ENCODE measurements at regions not wholly inside any gene's neighbourhood (a gene's known extent, or its start where the extent isn't known, plus 50 kb on each side); places are given as distances from the start of the nearest gene placed in this dataset.
"Not testable (repeated sequence)": the region's sequence is repeated elsewhere in the genome, so short reads cannot be mapped to it uniquely, and the experiment has no call there.

DNA sequence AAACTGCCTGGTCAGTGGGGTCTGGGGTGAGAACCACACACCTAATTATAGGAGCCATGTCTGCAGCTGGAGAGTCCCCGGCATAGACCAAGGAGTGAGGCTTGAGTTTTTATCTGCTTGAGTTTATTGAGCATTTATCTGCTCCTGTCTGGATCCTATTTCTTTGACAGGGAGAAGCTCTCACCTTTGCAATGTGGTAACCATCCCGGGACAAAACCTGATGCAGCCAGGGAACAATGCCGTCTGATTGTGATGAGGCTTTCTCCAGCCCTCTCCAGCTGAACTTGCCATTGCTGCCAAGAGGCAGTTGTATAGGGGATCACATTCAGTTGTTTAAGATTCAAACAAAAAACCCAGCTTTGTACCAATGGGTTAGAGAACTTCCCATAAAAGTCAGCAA is 324.4 kb downstream of the TSN start:
- no peak overlapping the region for H3K4me3 ChIP-seq (ENCODE audit: low read length)
- no peak for TF ChIP-seq ZNF274 (IDR thresholded peaks at IDR 0.05; ENCODE audit: low read depth, low read length)

- no peak overlapping the region for H3K4me3 ChIP-seq (ENCODE audit: low read length)
- TF ChIP-seq ZNF274 (IDR thresholded peaks at IDR 0.05; ENCODE audit: low read depth, low read length) = no peak
These were observed 324.9 kb downstream of the TSN start for GRCh38 chr2:122080316-122080715.

- no peak overlapping the region for H3K4me3 ChIP-seq (ENCODE audit: low read length)
- no peak for TF ChIP-seq ZNF274 (IDR thresholded peaks at IDR 0.05; ENCODE audit: low read depth, low read length)
These were observed 325.4 kb downstream of the TSN start for GRCh38 chr2:122080871-122081270.

- no peak overlapping the region for H3K4me3 ChIP-seq (ENCODE audit: low read length)
- TF ChIP-seq ZNF274 (IDR thresholded peaks at IDR 0.05; ENCODE audit: low read depth, low read length) = no peak
These were observed 326.3 kb downstream of the TSN start for GRCh38 chr2:122081751-122082150.

- no peak overlapping the region for H3K4me3 ChIP-seq (ENCODE audit: low read length)
- no peak for TF ChIP-seq ZNF274 (IDR thresholded peaks at IDR 0.05; ENCODE audit: low read depth, low read length)
These were observed 328.0 kb downstream of the TSN start for GRCh38 chr2:122083256-122084048.

GRCh38 chr2:122085672-122086071 is 330.2 kb downstream of the TSN start:
- not testable (repeated sequence) for H3K4me3 ChIP-seq (ENCODE audit: low read length)

GRCh38 chr2:122094557-122094956 is 339.1 kb downstream of the TSN start:
- no peak for TF ChIP-seq ZNF274 (IDR thresholded peaks at IDR 0.05; ENCODE audit: low read depth, low read length)

GRCh38 chr2:122096761-122097160 is 341.3 kb downstream of the TSN start:
- no peak overlapping the region for H3K4me3 ChIP-seq (ENCODE audit: low read length)
- no peak for TF ChIP-seq ZNF274 (IDR thresholded peaks at IDR 0.05; ENCODE audit: low read depth, low read length)

More at GRCh38 chr2:122094557-122094956, 339.1 kb downstream of the TSN start:
- no peak overlapping the region for H3K4me3 ChIP-seq (ENCODE audit: low read length)

DNA sequence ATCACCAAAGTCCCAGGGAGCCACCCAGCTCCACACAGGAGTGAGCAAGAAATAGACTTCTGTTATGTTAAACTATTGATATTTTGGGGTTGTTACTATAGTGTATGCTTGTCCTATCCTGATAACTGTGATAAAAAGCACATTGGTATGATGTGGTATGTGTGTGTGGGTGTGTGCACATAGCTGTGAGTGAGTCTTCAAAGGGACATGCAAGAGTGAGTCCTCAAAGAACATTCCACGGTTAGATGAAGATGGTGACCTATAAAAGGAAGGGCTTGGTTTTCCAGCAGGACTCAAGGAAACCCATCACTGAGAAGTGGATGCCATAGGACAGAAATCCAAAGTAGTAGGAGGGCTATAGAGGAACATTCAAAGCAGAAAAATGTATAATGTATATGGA is 342.9 kb downstream of the TSN start:
- no peak for TF ChIP-seq ZNF274 (IDR thresholded peaks at IDR 0.05; ENCODE audit: low read depth, low read length)
- H3K4me3 ChIP-seq (ENCODE audit: low read length) = no peak overlapping the region

- no peak overlapping the region for H3K4me3 ChIP-seq (ENCODE audit: low read length)
- no peak for TF ChIP-seq ZNF274 (IDR thresholded peaks at IDR 0.05; ENCODE audit: low read depth, low read length)
These were observed 344.9 kb downstream of the TSN start for GRCh38 chr2:122100346-122100745.

- H3K4me3 ChIP-seq (ENCODE audit: low read length) = no peak overlapping the region
- no peak for TF ChIP-seq ZNF274 (IDR thresholded peaks at IDR 0.05; ENCODE audit: low read depth, low read length)
These were observed 345.3 kb downstream of the TSN start for GRCh38 chr2:122100756-122101155.

- no peak overlapping the region for H3K4me3 ChIP-seq (ENCODE audit: low read length)
- no peak for TF ChIP-seq ZNF274 (IDR thresholded peaks at IDR 0.05; ENCODE audit: low read depth, low read length)
These were observed 345.9 kb downstream of the TSN start for GRCh38 chr2:122101319-122101718.

DNA sequence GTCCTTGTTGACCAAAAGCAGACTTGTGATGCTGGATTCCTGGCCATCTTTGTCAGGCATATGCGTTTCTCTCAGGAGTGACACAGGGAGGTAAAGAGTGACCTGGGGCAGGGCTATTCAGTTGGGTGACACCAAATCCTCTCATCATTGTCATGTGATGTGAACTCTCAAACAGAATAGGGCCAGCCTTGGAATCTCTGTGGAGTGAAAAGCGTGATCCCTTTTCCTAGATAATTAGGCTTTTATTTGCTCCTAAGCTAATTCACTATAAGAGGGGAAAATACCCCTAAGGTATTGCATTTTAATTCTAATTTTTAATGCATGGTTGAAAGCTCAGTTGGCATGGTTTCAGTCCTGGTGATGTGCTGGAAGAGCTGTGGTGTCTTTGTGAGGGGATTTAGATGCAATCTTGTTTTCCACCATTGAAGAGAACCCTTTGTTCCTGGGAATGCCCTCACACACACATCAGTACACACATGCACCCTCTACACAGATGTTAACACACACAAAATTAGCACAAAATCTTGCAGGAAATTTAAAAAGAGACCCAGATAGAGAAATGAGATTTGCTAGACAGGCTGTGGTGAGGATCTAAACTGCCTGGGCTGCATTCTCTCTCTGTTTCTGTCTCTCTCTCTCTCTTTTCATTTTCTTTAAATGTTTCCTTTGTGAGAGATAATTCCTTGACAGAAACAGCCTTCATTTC is 349.9 kb downstream of the TSN start:
- no peak overlapping the region for H3K4me3 ChIP-seq (ENCODE audit: low read length)
- no peak for TF ChIP-seq ZNF274 (IDR thresholded peaks at IDR 0.05; ENCODE audit: low read depth, low read length)

DNA sequence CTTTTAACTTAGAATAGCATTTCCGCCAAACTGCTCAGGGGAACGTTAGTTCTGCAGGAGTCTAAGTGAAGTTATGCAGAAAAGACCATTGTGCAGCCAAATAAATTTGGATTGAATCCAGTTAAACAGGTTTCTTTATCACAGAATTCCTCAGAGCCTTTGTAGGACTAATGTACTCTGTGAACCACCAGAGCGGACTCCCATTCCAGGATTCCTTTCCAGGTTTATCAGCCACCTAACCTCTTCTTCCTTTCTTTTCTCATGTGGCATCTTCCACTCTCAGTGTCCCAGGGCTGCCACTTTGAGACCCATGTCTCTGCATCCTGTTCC is 350.4 kb downstream of the TSN start:
- H3K4me3 ChIP-seq (ENCODE audit: low read length) = no peak overlapping the region
- TF ChIP-seq ZNF274 (IDR thresholded peaks at IDR 0.05; ENCODE audit: low read depth, low read length) = no peak

DNA sequence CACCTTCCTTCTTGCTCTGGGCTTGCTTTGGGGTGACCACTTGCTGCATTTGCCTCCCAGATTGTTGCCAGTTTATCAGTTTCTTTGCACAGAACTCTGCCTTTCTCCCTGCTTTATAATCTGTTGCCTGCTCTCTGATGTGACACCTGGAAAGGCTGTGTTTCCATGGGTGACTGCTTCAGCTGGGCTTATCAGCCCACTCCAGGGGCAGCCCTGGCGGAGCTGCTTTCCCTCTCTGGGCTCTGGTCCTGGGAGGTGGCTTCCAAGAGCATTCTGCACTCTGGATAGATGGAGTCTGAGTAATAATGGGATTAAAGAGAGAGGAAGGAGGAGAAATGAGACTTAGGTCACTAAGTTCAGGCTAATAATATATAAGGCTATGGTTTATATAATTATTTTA is 352.7 kb downstream of the TSN start:
- no peak overlapping the region for H3K4me3 ChIP-seq (ENCODE audit: low read length)
- no peak for TF ChIP-seq ZNF274 (IDR thresholded peaks at IDR 0.05; ENCODE audit: low read depth, low read length)
